GM21515 (cell line): ENCODE measurements at regions not wholly inside any gene's neighbourhood (a gene's known extent, or its start where the extent isn't known, plus 50 kb on each side); places are given as distances from the start of the nearest gene placed in this dataset.

ENCODE experiments used
- ATAC-seq: cut with Tn5 transposase; IDR thresholded peaks from one replicate; pipeline ENCODE4 v1.9.1; 2021; ENCODE audit not compliant: unreplicated experiment

GRCh38 chr3:3633761-3634160, 165.5 kb upstream of the LRRN1 start:
- ATAC-seq: no peak

GRCh38 chr3:3632449-3632848, 166.8 kb upstream of the LRRN1 start:
- ATAC-seq: no peak

GRCh38 chr3:3631114-3631513, 168.1 kb upstream of the LRRN1 start:
- ATAC-seq: no peak

- no peak for ATAC-seq
Observed at GRCh38 chr3:3629911-3630310, 169.3 kb upstream of the LRRN1 start.

GRCh38 chr3:3628676-3629328, 170.4 kb upstream of the LRRN1 start:
- no peak for ATAC-seq

GRCh38 chr3:3627114-3627513, 172.1 kb upstream of the LRRN1 start:
- no peak for ATAC-seq

- ATAC-seq: no peak
Observed at GRCh38 chr3:3625544-3626271, 173.5 kb upstream of the LRRN1 start.

- ATAC-seq: no peak
Observed at GRCh38 chr3:3619815-3620214, 179.4 kb upstream of the LRRN1 start.

GRCh38 chr3:3618623-3619022, 180.6 kb upstream of the LRRN1 start:
- no peak for ATAC-seq

GRCh38 chr3:3615533-3615932, 183.7 kb upstream of the LRRN1 start:
- no peak for ATAC-seq

GRCh38 chr3:3610581-3611298, 188.5 kb upstream of the LRRN1 start:
- no peak for ATAC-seq

GRCh38 chr3:3606321-3606720, 192.9 kb upstream of the LRRN1 start:
- ATAC-seq: no peak

- ATAC-seq: no peak
Observed at GRCh38 chr3:3605226-3605625, 194.0 kb upstream of the LRRN1 start.

GRCh38 chr3:3603351-3603750, 195.9 kb upstream of the LRRN1 start:
- ATAC-seq: no peak

GRCh38 chr3:3600665-3601340, 198.4 kb upstream of the LRRN1 start:
- no peak for ATAC-seq

GRCh38 chr3:3599016-3599415, 200.2 kb upstream of the LRRN1 start:
- no peak for ATAC-seq

GRCh38 chr3:3594986-3595385, 204.2 kb upstream of the LRRN1 start:
- no peak for ATAC-seq

- ATAC-seq: peak; percentile 80
Observed at GRCh38 chr3:3589715-3590130, 209.5 kb upstream of the LRRN1 start.

GRCh38 chr3:3587647-3587972, 211.6 kb upstream of the LRRN1 start:
- no peak for ATAC-seq

GRCh38 chr3:3586843-3587646, 212.2 kb upstream of the LRRN1 start:
- no peak for ATAC-seq

- no peak for ATAC-seq
Observed at GRCh38 chr3:3586336-3586735, 212.9 kb upstream of the LRRN1 start.
